A673 (cell line): ENCODE measurements at regions not wholly inside any gene's neighbourhood (a gene's known extent, or its start where the extent isn't known, plus 50 kb on each side); places are given as distances from the start of the nearest gene placed in this dataset.

ENCODE experiments used
- BruUV-seq: library from RNA; stranded (reverse); fragments of 400-500 nt; replicated peaks from 2 replicates; lab custom pipeline; 2021; lab: Mats Ljungman, UMichigan
- CTCF ChIA-PET: fragments of 300-600 bp; sonication (Branson Sonifier 250); formaldehyde crosslinking; loops from one replicate; lab custom pipeline; 2022; ENCODE audit warnings: antibody characterized with exemption; lab: Charles Lee
- POLR2A ChIA-PET: fragments of 300-600 bp; sonication (Branson Sonifier 250); formaldehyde crosslinking; loops from one replicate; lab custom pipeline; 2022; ENCODE audit warnings: antibody characterized with exemption; ENCODE audit not compliant: low non-redundant PET; lab: Charles Lee
- DNase-seq: peaks from one replicate; pipeline ENCODE4 v3.0.0-alpha.2; 2015; ENCODE audit warnings: low spot score
- H3K27ac ChIP-seq: fragments of 200-600 bp; sonication (generic); 2 replicates; pipeline ENCODE4 v1.5.1; 2016; ENCODE audit warnings: mixed run types, low read depth, mild to moderate bottlenecking, mixed read lengths, antibody characterized with exemption, low read length; ENCODE audit not compliant: poor library complexity, severe bottlenecking
- H3K27me3 ChIP-seq: fragments of 200-600 bp; sonication (generic); replicated peaks from 2 replicates; pipeline ENCODE4 v1.6.1; 2017; ENCODE audit warnings: mixed run types, low read depth, mild to moderate bottlenecking, mixed read lengths, antibody characterized with exemption, low read length; ENCODE audit not compliant: insufficient read depth, poor library complexity
- H3K36me3 ChIP-seq: fragments of 200-600 bp; sonication (generic); 2 replicates; pipeline ENCODE4 v1.6.1; 2016; ENCODE audit warnings: mixed run types, mild to moderate bottlenecking, mixed read lengths, antibody characterized with exemption, low read length; ENCODE audit not compliant: insufficient read depth, poor library complexity, severe bottlenecking
- H3K4me1 ChIP-seq: fragments of 200-600 bp; sonication (generic); 2 replicates; pipeline ENCODE4 v1.6.1; 2017; ENCODE audit warnings: mixed run types, mild to moderate bottlenecking, mixed read lengths, antibody characterized with exemption, low read length; ENCODE audit not compliant: insufficient read depth, poor library complexity, severe bottlenecking
- H3K4me3 ChIP-seq: fragments of 200-600 bp; sonication (generic); 2 replicates; pipeline ENCODE4 v1.5.1; 2016; ENCODE audit warnings: low read depth, mixed run types, mild to moderate bottlenecking, mixed read lengths, low read length; ENCODE audit not compliant: poor library complexity, severe bottlenecking
- H3K9me3 ChIP-seq: fragments of 200-600 bp; sonication (generic); 2 replicates; pipeline ENCODE4 v1.6.1; 2016; ENCODE audit warnings: mixed run types, low read depth, mild to moderate bottlenecking, mixed read lengths, antibody characterized with exemption, low read length; ENCODE audit not compliant: poor library complexity, severe bottlenecking
- EZH2 ChIP-seq: fragments of 200-600 bp; sonication (generic); IDR thresholded peaks from 2 replicates; pipeline ENCODE4 v1.6.1; 2017; ENCODE audit warnings: borderline replicate concordance, low read depth, mild to moderate bottlenecking, mixed read lengths, antibody characterized with exemption, low read length; ENCODE audit not compliant: poor library complexity, severe bottlenecking
- intact Hi-C: fragments of 100-400 bp; cut with micrococcal nuclease; formaldehyde crosslinking; loops from one replicate; pipeline ENCODE4 v1.10.0; 2022; ENCODE audit not compliant: unreplicated experiment
- TF ChIP-seq, protein P1 (sequence below): fragments of 300-800, 200-600 bp; sonication (generic); conservative IDR thresholded peaks from 2 replicates; pipeline ENCODE4 v1.5.1; 2017; ENCODE audit warnings: low read depth, mild to moderate bottlenecking, antibody characterized with exemption, low read length, moderate library complexity, mixed read lengths

DNA sequence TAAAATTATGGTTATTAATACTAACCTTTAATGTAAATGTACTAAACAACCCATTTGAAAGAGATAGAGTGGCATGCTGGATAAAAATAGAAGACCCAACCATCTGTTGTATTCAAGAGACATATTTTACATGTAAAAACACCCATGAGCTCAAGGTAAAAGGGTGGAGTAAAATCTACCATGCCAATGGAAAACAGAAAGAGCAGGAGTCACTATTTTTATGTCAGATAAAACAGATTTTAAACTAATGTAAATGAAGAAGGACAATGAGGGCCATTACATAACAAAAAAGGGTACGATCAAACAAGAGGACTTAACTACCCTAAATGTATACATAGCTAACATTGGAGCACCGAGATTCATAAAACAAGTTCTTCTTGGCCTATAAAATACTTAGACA lies 66.3 kb downstream of the ITM2A start:
- Histone ChIP-seq H3K27me3 (no peaks in the 10 kb centered on the region), H3K4me1 (no peaks in the 10 kb centered on the region), H3K4me3 (no peak overlapping the region), H3K36me3 (no peaks in the 10 kb centered on the region), H3K9me3 (peaks cover 3% of the 10 kb centered on the region), H3K27ac (no peak overlapping the region)
- ChIA-PET POLR2A (no interaction called here), CTCF (no interaction called here)
- TF ChIP-seq EZH2: no peak
- TF ChIP-seq, protein P1, sequence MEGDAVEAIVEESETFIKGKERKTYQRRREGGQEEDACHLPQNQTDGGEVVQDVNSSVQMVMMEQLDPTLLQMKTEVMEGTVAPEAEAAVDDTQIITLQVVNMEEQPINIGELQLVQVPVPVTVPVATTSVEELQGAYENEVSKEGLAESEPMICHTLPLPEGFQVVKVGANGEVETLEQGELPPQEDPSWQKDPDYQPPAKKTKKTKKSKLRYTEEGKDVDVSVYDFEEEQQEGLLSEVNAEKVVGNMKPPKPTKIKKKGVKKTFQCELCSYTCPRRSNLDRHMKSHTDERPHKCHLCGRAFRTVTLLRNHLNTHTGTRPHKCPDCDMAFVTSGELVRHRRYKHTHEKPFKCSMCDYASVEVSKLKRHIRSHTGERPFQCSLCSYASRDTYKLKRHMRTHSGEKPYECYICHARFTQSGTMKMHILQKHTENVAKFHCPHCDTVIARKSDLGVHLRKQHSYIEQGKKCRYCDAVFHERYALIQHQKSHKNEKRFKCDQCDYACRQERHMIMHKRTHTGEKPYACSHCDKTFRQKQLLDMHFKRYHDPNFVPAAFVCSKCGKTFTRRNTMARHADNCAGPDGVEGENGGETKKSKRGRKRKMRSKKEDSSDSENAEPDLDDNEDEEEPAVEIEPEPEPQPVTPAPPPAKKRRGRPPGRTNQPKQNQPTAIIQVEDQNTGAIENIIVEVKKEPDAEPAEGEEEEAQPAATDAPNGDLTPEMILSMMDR: no peak
- DNase-seq: no peak
- BruUV-seq: no TSS peak
- intact Hi-C loops: no loop called here

DNA sequence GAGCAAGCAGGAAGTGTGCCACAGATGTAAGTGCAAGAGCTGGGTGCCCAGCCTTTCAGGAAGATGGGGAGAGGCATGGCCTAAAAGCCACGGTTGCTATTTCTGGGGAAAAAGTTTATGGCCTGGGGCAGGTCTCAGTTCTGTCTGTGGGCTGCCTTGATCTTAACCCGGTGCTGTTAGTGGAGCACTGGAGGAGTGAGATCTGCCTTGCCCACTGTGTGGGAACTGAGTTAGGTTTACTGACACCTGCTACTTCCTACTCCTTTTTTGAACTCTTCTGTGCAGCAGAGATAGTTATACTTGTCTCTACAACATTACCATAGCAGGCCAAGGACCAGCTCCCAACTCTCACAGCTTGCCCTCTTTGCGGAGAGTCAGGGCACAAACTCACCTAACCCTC lies 76.5 kb downstream of the ITM2A start:
- Histone ChIP-seq H3K27me3 (no peaks in the 10 kb centered on the region), H3K9me3 (no peaks in the 10 kb centered on the region), H3K36me3 (no peaks in the 10 kb centered on the region), H3K27ac (no peak overlapping the region), H3K4me3 (no peak overlapping the region), H3K4me1 (no peaks in the 10 kb centered on the region)
- TF ChIP-seq, protein P1: no peak
- no peak for TF ChIP-seq EZH2
- intact Hi-C loops: no loop called here
- no peak for DNase-seq
- CTCF ChIA-PET: no interaction called here
- POLR2A ChIA-PET: no interaction called here
- BruUV-seq: no TSS peak

DNA sequence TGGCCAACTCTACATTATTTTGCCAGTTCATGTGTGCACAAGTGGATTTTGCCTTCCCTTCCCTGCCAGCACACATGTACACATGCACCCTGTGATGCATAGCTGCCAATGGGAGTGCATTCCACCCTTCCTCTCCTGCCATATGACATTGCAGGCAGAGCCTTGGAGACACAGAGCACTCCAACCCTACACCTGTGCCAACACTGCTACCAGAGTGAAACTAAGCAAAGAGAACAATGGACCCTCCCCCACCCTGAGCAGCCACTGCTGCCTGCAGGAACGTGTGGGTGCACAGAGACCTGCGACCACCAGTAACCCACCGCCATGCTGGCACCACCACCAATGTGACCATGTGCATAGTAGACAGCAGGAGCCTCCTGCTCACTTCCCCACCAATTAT lies 78.4 kb downstream of the ITM2A start:
- CTCF ChIA-PET: no interaction called here
- no peak for DNase-seq
- TF ChIP-seq, protein P1: no peak
- TF ChIP-seq EZH2: no peak
- Histone ChIP-seq H3K4me1 (no peaks in the 10 kb centered on the region), H3K4me3 (no peak overlapping the region), H3K27ac (no peak overlapping the region), H3K27me3 (no peaks in the 10 kb centered on the region), H3K9me3 (no peaks in the 10 kb centered on the region), H3K36me3 (no peaks in the 10 kb centered on the region)
- no TSS peak for BruUV-seq
- POLR2A ChIA-PET: no interaction called here
- intact Hi-C loops: no loop called here
